ENCODE measurements at regions not wholly inside any gene's neighbourhood (a gene's known extent, or its start where the extent isn't known, plus 50 kb on each side); places are given as distances from the start of the nearest gene placed in this dataset.

DNA sequence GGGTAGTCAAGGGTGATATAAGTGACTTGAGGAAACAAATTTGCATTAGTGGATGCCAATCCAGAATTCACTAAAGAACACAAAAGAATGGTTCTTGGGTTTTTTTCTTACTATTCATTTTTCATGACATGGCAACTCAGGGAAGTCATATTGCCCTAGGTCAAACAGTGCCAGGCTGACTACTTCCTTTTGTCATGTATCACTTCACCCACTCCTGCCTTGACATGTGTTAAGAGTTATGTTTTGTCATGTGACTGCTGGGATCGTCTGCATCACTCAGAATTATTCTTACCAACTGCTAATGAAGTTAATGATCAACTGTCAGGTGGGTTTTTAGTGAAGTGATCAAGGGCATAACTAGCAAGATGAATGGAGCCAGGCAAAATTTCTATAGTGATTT lies 74.2 kb downstream of the PRORP start:
- peaks cover 0 to 4% (median 0%) of the 10 kb centered on the region in 9 donors for H3K36me3 ChIP-seq
- DNase-seq (no peak), ATAC-seq (no peak)
- TF ChIP-seq, protein P1, sequence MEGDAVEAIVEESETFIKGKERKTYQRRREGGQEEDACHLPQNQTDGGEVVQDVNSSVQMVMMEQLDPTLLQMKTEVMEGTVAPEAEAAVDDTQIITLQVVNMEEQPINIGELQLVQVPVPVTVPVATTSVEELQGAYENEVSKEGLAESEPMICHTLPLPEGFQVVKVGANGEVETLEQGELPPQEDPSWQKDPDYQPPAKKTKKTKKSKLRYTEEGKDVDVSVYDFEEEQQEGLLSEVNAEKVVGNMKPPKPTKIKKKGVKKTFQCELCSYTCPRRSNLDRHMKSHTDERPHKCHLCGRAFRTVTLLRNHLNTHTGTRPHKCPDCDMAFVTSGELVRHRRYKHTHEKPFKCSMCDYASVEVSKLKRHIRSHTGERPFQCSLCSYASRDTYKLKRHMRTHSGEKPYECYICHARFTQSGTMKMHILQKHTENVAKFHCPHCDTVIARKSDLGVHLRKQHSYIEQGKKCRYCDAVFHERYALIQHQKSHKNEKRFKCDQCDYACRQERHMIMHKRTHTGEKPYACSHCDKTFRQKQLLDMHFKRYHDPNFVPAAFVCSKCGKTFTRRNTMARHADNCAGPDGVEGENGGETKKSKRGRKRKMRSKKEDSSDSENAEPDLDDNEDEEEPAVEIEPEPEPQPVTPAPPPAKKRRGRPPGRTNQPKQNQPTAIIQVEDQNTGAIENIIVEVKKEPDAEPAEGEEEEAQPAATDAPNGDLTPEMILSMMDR (IDR thresholded peaks at IDR 0.05), result no peak
- H3K4me1 ChIP-seq, result peaks cover 0 to 18% (median 0%) of the 10 kb centered on the region in 9 donors
- no peak overlapping the region for H3K27ac ChIP-seq
- intact Hi-C loops (cut with DNase I), result no loop called here
- H3K4me3 ChIP-seq, result no peak overlapping the region
- no peaks in the 10 kb centered on the region for H3K27me3 ChIP-seq
- WGBS, 2 donors, result 25 to 38% methylated on average over 1 of the region's 1 CpG
- peaks cover 0 to 6% (median 0%) of the 10 kb centered on the region in 11 donors for H3K9me3 ChIP-seq

DNA sequence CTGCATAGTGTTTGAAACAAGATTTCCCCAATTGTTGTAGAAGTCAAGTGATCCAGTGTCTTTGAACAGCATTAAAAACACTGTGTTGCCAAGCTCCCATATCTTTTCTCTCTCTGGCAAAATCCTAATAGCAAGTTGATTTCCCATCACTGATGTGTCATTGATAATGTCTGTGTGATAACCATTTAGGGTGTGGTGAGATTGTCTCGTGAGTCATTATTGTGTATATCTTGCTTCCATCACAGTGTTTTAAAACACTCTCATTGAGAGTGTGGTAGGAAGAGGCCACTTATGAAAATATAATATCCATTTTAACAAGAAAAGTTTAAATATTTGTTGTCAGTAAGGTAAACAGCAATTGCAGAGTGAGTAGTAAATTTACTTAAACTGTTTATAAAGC lies 74.7 kb downstream of the PRORP start:
- DNase-seq (no peak), ATAC-seq (no peak)
- 32 to 39% methylated on average over 1 of the region's 1 CpG for WGBS, 2 donors
- intact Hi-C loops (cut with DNase I), result no loop called here
- no peaks in the 10 kb centered on the region for H3K36me3 ChIP-seq
- peaks cover 0 to 6% (median 0%) of the 10 kb centered on the region in 11 donors for H3K9me3 ChIP-seq
- H3K27me3 ChIP-seq, result no peaks in the 10 kb centered on the region
- TF ChIP-seq, protein P1 (IDR thresholded peaks at IDR 0.05), result no peak
- H3K4me1 ChIP-seq, result peaks cover 0 to 21% (median 0%) of the 10 kb centered on the region in 9 donors
- no peak overlapping the region for H3K4me3 ChIP-seq
- H3K27ac ChIP-seq, result no peak overlapping the region

DNA sequence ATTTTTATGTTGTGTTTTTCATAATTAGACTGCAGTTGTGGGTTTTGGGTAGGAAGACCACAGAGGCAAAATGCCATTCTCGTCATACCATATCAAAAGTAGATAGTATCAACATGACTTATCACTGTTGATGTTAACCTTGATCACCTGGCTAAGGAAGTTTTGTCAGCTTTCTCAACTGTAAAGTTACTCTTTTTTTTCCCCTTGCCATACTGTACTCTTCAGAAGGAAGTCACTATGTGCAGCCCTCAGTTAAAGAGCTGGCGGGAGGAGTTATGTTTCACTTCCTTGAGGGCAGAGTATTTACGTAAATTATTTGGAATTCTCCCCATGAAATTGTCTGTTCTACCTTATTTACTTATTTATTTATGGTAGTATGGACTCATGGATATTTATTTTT lies 78.7 kb downstream of the PRORP start:
- no peak for ATAC-seq
- no peaks in the 10 kb centered on the region for H3K27me3 ChIP-seq
- H3K9me3 ChIP-seq, result no peaks in the 10 kb centered on the region
- TF ChIP-seq, protein P1 (IDR thresholded peaks at IDR 0.05), result no peak
- intact Hi-C loops (cut with DNase I), result no loop called here
- H3K27ac ChIP-seq, result no peak overlapping the region
- H3K4me1 ChIP-seq, result peaks cover 0 to 21% (median 0%) of the 10 kb centered on the region in 9 donors
- DNase-seq, result no peak
- WGBS, 2 donors, result 90 to 93% methylated on average over 3 of the region's 3 CpGs
- no peaks in the 10 kb centered on the region for H3K36me3 ChIP-seq
- H3K4me3 ChIP-seq, result no peak overlapping the region

DNA sequence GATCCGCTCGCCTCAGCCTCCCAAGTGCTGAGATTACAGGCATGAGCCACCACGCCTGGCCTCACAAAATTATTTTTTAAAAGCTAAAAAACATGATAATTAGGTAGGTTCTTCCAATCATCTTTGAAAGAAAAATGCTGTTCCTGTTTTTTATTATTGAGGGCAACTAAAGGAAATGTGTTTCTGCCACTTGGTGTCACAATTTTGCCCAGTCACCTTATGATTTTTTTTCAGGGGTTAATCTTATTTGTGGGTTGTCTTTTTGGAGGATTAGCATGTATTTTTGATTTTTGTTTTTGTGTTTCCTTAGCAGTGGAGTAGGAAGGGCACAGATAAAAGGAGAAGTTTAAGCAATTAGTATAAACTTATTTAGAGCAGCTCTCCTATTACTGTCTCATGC lies 79.8 kb downstream of the PRORP start:
- no peak for DNase-seq
- Histone ChIP-seq H3K36me3 (no peaks in the 10 kb centered on the region), H3K9me3 (no peaks in the 10 kb centered on the region), H3K27me3 (no peaks in the 10 kb centered on the region), H3K4me1 (peaks cover 0 to 12% (median 0%) of the 10 kb centered on the region in 9 donors), H3K27ac (no peak overlapping the region), H3K4me3 (no peak overlapping the region)
- intact Hi-C loops (cut with DNase I), result no loop called here
- TF ChIP-seq, protein P1 (IDR thresholded peaks at IDR 0.05), result no peak
- WGBS, 2 donors, result 96 to 98% methylated on average over 3 of the region's 3 CpGs
- ATAC-seq, result no peak
